Posterior cingulate gyrus (tissue), 11 donors: ENCODE measurements at regions not wholly inside any gene's neighbourhood (a gene's known extent, or its start where the extent isn't known, plus 50 kb on each side); places are given as distances from the start of the nearest gene placed in this dataset.

ENCODE experiments used
- DNase-seq, 10 donors: peaks; one replicate each; pipeline versions ENCODE4 v3.0.0 to v3.0.0-alpha.2; 2020 to 2021; ENCODE audit warnings: mixed read lengths in 3 of 10
- intact Hi-C: fragments of 100-400 bp; cut with DNase I; formaldehyde crosslinking; loops from one replicate; pipeline ENCODE4 v1.15.1; 2023

DNA sequence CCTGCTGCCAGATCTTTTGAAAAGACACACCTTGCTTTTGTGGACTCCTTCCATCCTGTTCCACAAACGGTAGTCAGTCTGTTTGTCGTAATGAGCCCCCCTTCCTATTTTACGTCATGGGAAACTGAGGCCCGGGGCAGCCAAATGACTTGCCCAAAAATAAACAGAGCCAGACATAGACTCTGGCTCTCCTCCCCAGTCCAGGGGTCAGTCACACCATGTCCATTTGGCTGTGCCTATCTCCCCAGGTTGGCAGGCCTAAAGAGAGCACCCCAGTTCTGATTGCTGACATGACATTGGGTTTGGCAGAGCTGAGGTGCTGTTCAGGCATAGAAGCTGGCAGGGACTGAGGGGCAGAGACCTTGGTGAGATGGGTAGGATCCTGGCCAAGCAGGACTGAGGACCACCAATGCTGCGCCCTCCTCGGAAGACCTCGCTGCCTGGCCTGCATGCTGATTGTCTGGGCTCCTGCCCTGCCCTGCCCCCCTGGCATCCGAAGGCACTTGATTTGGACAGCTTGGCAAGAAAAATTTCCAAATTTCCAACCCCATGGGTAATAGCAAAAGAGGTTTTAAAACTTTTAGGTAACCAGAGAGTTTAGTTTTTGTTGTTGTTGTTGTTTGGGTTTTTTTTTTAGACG, 335.4 kb downstream of the DYSF start:
- intact Hi-C loops: no loop called here
- DNase-seq: no peak

DNA sequence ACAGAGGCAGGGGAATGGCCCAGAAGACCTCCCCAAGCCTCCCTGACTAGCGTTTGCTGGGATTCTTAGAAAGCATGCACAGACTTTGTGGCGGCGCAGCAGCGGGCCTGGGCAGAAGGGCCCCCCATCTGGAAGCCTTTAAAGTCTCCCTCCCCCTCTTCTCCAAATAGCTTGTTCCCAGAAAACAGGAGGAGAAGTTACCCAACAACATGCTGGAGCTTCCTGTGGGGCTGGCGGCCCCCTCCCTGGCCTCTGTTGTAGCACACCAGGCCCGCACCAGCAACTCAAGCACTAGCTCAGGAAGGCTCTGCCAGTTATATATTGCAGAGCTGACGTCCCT, 334.8 kb downstream of the DYSF start:
- intact Hi-C loops: no loop called here
- no peak for DNase-seq

GRCh38 chr2:71787476-71788185, 334.3 kb downstream of the DYSF start:
- DNase-seq: no peak
- intact Hi-C loops: no loop called here

GRCh38 chr2:71787108-71787415, 333.7 kb downstream of the DYSF start:
- intact Hi-C loops: no loop called here
- no peak for DNase-seq

DNA sequence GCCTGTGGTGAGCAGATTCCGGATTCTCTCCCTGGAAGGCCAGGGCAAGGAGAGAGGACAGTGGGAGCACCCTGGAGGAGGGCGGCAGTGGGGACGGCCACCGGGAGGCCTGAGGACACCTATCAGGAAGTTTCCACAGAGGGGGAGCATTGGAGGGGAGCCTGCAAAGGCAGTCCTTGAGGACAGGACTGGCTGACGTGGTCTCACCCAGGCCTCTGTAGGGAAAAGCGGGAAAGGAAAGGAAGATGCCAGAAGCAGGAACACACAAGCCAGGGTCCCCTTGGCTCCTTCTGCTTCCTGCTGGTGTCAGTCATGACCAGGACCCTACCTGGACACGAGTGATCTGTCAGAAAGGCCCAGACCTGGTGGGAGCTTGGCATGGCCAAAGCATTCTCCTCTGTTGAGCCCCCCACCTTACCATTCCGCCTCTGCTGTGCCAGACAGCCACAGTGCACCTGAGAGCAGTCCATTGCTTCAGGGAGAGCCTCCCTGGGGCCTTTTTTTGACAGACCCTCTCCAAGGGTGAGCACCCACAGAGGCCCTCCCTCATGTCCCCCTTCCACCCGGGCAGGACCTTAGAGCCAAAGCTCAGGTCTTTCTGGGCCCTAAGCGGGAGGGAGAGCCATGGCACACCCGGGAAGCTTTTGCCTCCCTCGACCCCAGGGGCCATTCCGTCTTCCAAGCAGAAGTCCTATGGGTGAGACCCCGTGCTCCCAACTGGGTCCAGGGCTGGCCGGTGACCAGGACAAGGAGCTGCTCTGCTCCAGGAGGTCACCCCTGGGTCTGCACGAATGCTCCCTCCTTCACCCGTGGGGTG, 333.1 kb downstream of the DYSF start:
- DNase-seq: no peak
- intact Hi-C loops: no loop called here

DNA sequence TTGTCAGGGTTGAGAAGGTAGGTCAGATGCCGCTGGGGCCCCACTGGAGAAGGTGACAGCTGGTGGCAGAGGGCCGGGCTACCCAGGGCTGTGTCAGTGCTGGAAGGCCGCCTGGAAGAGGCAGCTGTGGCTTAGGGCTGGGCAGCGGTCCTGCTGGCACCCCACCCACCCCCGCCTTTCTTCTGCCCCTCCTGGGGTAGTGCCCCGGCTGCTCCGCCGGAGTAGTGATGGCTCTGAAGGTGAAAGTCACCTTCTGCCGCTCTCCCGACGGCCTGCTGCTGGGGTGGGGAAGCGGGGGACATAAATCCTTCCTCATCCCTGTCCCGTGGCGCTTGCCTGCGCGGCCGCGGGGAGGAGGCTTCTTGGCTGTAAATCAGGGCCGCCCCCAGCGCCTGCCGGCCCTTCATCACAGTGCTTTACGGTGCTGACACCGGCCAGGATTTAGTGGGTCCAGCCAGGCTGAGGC, 332.2 kb downstream of the DYSF start:
- intact Hi-C loops: no loop called here
- DNase-seq: no peak

- DNase-seq: no peak
Observed at GRCh38 chr2:71784734-71785511, 331.6 kb downstream of the DYSF start.

DNA sequence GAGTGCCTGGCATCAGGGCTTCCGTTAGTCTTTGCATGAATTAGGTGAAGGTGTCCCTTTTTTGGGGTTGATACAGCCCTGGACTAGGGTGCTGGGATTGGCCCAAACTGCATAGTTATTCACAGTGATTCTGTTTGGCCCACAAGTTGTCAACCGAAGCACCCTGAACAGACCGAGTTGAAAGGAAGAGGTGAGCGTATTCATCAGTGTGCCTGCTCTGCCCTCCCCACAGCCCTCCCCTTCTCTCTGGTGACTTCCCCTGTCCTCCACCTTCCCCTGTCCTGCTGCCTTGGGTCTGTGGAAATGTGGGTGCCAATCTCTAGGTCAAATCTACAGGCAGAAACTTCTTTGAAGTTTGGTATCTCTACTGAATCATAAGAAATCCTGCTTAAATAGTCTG, 330.5 kb downstream of the DYSF start:
- no peak for DNase-seq
- intact Hi-C loops: no loop called here

More at GRCh38 chr2:71784734-71785511, 331.6 kb downstream of the DYSF start:
- intact Hi-C loops: no loop called here

DNA sequence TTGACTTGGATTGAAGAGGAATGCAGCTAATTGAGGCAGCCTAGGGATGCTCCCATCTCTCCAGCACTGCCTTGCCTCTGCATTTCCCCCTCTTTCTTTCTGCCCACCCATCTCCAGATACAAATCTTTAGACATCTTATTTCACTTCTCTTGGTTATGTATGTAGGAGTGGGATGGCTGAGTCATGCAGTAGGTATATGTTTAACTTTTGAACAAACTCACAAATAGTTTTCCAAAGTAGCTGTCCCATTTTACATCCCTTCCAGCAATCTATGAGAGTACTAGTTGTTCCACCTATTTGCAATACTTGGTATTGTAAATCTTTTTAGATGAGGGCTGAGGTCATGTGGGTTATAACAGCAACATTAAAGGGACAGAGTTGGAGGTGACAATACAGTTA, 329.9 kb downstream of the DYSF start:
- DNase-seq: no peak
- intact Hi-C loops: no loop called here

DNA sequence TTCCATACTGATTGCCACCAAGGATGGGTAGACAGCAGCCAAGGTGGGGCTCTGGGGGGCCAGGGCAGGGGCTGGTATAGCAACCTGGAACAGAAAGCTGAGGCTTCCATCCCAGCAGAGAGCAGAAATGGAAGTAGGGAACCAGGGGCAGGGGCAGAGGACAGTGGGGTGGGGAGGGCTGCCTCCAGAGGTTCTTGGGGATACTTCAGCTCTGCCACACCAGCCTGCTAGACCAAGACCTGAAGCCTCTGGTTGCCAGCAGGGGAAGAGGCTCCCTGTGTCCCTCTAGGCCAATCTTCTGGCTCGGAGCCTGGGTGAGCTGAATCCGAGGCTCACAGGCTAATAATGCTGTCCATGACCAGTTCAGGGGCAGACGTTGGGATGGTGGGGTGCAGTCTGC, 329.0 kb downstream of the DYSF start:
- DNase-seq: no peak
- intact Hi-C loops: no loop called here

GRCh38 chr2:71781695-71782228, 328.4 kb downstream of the DYSF start:
- DNase-seq: no peak
- intact Hi-C loops: no loop called here

DNA sequence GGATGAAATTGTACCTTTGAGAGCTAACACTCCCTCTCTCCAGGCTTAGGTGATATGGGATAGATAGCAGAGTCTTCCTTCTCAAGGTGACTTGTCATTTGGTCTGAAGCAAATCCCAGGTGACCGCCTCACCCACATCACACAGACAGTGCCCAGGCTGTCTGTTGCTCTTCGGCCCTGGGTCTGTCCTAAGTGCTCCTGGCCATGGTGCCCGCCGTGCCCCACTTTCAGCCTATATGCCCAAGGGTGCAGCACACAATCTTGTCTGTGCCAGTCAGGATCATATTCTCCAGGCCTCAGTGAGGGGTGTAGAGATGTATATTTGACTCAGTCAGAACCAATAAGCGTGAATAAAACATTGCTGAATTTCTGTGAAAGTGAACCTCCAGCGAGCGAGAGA, 326.8 kb downstream of the DYSF start:
- DNase-seq: no peak
- intact Hi-C loops: no loop called here

GRCh38 chr2:71779774-71780105, 326.4 kb downstream of the DYSF start:
- intact Hi-C loops: no loop called here
- DNase-seq: no peak

DNA sequence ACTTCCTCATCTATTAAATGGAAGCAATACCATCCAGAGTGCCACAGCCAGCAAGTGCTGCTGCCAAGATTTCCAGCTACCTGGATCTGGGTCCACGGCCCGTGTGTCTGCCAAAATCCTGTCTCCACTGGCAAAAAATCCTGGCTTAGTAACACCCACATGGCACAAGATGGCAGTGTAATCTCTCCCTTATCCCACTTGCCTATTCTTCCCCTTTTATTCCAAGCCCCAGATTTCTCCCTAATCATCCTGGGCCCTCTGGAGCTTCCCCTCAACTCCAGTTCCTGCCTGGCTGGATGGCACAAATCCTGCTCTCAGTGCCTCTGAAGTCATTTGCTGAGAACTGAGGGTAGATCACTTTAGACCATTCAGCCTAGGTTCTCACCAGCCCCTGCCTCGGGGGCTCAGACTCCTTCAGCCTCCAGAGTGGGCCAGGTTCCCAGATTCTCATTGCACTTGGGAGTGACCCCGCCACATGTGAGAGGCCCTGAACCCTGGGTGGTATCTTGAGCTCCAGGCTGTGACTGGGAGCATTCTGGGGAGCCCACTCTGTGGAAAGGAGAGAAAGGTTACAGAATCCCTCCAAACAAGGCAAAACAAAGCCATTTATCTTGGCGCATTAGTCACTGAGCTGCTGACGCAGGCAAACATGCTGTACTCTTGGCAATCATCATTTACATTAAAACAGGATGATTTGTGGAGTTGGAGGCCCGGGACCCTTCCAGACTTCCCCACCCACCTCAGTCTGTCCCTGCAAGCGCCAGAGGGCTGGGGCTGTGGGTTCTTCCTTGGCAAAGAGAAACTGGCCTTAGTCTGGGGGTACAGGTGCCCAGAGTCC, 325.8 kb downstream of the DYSF start:
- DNase-seq: peak in 1 of 10 donors; percentile 60
- intact Hi-C loops: no loop called here

GRCh38 chr2:71778514-71778913, 325.2 kb downstream of the DYSF start:
- DNase-seq: no peak
- intact Hi-C loops: no loop called here

GRCh38 chr2:71777946-71778345, 324.6 kb downstream of the DYSF start:
- peak in 1 of 10 donors; percentile 67 for DNase-seq
- intact Hi-C loops: no loop called here

DNA sequence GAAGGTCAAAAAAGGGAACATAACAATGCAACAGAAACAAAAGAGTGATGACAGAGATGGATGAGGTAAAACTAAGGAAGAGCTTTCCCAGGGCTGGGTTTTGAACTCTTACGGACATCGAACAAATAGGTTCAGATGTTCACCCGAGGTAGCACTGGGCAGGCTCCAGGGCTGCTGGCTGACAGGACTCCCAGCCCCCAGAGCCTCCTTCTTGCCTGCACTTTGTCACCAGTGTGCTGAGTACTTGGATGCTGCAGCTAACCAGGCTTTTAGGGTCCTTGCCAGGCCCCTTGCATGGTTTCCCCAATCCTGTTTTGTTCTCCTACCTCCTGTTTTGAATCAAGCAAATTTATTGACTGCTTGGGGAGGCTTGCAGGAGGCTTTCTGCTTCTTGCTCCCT, 322.9 kb downstream of the DYSF start:
- no peak for DNase-seq
- intact Hi-C loops: no loop called here

DNA sequence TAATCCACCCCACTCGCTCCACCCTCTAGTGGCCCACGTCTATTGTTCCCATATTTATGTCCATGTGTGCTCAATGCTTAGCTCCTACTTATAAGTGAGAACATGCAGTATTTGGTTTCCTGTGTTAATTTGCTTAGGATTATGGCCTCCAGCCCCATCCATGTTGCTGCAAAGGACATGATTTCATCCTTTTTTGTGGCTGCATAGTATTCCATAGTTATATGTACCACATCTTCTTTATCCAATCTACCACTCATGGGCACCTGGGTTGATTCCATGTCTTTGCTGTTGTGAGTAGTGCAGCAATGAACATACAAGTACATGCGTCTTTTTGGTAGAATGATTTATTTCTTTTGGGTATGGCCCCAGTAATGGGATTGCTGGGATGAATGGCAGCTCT, 319.9 kb downstream of the DYSF start:
- no peak for DNase-seq
- intact Hi-C loops: no loop called here

DNA sequence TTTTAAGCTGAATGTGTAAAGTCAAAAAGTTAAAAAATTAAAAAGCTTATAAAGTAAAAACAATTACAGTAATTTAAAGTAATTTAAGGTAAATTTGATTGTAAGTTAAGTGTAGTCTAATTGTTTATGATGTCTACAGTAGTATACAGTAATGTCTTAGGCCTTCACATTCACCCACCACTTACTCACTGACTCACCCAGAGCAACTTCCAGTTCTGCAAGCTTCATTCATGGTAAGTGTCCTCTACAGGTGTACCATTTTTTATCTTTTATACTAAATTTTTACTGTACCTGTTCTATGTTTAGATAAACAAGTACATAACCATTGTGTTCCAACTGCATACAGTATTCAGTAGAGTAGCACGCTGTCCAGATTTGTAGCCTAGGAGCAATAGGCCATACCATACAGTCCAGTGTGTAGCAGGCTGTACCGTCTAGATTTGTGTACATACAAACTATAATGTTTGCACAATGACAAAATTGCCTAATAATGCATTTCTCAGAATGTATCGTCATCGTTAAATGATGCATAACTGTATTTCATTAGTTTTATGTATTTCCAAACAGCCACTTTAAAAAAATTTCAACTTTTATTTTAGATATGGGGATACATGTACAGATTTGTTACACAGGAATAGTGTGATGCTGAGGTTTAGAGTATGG, 319.3 kb downstream of the DYSF start:
- intact Hi-C loops: no loop called here
- no peak for DNase-seq

DNA sequence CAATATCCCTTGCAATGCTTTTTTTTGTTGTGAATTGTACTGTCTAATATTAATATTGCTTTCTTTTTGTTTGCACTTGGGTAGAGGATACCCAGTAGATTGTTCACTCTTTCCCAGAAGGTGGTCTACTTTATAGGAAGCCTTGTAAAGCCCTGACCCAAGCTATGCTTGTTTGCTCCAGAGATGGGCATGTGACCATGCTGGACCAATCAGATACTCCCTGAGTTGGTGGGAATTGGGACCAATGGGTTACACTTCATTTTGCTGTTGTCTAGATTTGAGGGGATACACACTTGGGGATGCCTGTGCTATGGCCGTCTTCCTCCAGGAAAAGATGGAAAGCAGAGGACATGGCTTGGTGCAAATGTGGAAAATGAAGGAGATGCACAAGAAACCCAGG, 314.3 kb downstream of the DYSF start:
- intact Hi-C loops: no loop called here

More for the DNA sequence above, 314.3 kb downstream of the DYSF start:
- no peak for DNase-seq
